Epithelial cell of prostate (primary cell): ENCODE measurements at regions not wholly inside any gene's neighbourhood (a gene's known extent, or its start where the extent isn't known, plus 50 kb on each side); places are given as distances from the start of the nearest gene placed in this dataset.
"Not testable (repeated sequence)": the region's sequence is repeated elsewhere in the genome, so short reads cannot be mapped to it uniquely, and the experiment has no call there.

Experiments
- DNase-seq: peaks from one replicate; pipeline ENCODE4 v3.0.0-alpha.2; 2011; ENCODE audit warnings: low read depth, low spot score
- H3K27ac ChIP-seq: fragments of 450-650 bp; 2 replicates; pipeline ENCODE4 v1.5.1; 2017; ENCODE audit warnings: mild to moderate bottlenecking

DNA sequence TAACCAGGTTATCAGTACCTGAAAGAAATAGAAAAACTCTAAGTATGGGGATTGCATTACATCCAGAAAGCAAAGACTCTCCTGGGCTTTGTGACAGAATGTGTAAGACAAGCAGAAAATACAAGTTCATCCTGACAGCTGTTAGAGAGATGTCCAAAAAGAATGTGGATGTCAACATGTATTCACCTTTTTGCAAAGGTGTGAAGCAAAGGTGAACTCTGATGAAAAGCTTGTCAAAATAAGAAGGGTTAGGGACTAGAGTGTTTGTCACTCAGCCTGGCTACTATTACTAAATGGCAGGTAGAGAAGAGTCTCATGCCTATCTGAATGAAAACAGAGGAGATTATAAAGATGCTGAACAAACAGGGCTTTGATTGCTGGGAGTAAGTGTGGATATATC lies 527.6 kb upstream of the CA10 start:
- no peak for DNase-seq

DNA sequence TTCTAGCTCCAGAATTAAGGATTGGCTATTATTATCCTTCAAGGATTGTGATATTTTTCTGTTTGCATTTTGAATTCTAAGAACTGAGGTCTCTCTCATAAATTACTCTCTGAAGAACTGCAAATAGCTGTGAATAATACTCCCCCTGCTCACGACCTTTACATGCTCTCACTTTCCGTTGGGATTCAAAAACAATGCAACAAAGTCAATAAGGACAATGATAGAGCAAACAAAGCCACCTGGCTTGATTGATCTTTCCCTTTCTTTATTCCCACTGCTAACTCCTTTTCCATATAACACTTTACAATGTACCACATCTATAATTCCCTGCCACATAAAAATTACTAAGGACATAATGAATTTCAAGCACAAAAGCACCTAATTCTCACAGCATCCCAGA lies 523.0 kb upstream of the CA10 start:
- no peak overlapping the region for H3K27ac ChIP-seq
- no peak for DNase-seq

More for the DNA sequence above, 527.6 kb upstream of the CA10 start:
- no peak overlapping the region for H3K27ac ChIP-seq

DNA sequence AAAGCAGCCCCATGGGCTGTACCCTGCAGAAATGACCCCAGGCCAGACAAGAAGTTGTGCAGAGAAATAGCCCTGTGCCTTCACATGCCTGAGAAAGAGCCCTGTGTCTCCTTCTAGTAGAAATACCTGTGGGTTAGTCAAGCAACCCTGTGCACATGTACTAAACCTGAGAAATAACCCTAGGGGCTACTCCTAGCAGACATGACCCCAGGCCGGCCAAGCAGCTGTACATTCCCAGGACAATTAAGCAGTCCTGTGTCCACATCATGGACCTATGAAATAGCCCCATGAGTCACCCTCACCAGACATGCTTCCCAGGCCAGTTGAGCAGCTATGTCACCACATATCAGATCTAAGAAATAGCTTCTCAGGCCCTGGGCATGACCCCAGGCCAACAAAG lies 519.7 kb upstream of the CA10 start:
- no peak overlapping the region for H3K27ac ChIP-seq
- DNase-seq: peak; percentile 8

DNA sequence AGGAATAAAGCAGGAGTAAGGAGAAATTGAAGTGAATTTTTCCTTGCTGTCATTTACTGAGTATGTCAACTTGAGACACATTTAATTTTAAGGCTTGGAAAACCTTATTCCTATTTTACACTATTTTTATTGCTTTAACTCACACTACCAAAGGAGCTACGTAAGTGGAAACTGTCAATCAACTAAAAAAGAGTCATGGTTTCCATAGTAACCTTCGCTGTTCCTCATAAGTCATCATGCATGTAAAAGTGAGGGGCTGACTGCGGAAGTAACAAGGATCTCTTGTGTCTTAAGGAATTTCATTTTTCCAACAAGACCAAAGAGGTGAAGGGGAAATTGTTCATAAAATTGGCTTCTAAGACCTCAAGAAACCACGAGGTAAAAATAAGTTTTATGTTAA lies 516.2 kb upstream of the CA10 start:
- H3K27ac ChIP-seq: no peak overlapping the region
- no peak for DNase-seq

- DNase-seq: no peak
- H3K27ac ChIP-seq: no peak overlapping the region
Measured at GRCh38 chr17:52673791-52674190, 515.3 kb upstream of the CA10 start.

DNA sequence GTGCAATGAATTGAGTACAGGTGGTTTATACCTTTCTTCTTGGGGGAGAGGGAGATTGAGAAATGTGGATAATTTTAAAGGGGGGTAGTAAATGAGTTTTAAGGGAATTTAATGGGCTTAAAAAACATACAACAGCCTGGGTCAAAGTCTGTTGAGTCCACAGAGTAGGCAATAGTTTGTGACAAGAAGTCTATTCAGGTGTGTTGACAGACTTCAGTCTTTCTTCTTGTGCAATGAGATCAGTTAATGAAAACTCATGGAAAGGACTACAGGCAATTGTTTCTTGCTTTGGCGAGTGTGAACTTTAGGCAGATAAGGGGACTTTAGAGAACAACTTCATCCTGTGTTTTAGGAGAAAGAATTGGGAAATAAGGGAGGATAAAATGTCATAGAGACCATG lies 507.8 kb upstream of the CA10 start:
- DNase-seq: no peak
- H3K27ac ChIP-seq: no peak overlapping the region

DNA sequence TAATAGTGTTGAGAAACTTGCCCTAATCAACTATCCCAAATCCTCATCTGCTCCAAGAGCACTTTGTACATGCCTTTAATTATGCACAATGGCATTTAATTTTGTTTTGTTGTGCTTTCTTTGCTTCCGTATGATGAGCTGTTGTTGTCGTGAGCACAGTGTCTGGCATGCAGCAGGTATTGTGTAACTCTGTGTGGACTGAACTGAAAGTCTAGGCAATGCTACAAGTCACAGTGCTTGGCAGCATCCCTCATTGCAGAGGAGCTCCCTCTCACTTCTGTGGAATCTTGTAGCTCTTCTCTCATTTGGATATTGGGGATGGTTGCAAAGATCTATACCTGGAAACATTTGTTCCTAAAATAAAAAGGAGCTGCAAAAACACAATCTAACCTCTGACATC lies 502.2 kb upstream of the CA10 start:
- DNase-seq: no peak
- no peak overlapping the region for H3K27ac ChIP-seq

DNA sequence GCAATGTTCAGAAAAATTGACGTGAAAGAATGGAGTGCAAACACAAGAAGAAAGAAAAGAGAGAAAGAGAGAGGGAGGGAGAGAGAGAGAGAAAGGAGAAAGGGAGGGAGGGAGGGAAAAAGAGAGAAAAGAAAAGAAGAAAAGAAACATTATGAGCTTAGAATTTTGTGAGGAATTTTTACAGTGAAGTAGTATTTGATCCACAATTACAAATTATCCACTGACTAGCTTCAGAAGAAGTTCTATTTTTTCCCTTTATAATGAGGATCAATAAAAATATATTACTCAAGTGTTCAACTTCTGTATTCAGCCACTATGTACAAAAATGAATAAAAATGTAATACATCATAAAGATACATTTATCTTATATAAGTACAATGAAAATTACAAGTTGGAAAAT lies 494.5 kb upstream of the CA10 start:
- no peak for DNase-seq
- no peak overlapping the region for H3K27ac ChIP-seq

- peak; percentile 3 for DNase-seq
- H3K27ac ChIP-seq: no peak overlapping the region
Measured at GRCh38 chr17:52648995-52649394, 490.5 kb upstream of the CA10 start.

- no peak for DNase-seq
- no peak overlapping the region for H3K27ac ChIP-seq
Measured at GRCh38 chr17:52647411-52647810, 488.9 kb upstream of the CA10 start.

GRCh38 chr17:52636443-52636842 lies 477.9 kb upstream of the CA10 start:
- H3K27ac ChIP-seq: no peak overlapping the region
- no peak for DNase-seq

DNA sequence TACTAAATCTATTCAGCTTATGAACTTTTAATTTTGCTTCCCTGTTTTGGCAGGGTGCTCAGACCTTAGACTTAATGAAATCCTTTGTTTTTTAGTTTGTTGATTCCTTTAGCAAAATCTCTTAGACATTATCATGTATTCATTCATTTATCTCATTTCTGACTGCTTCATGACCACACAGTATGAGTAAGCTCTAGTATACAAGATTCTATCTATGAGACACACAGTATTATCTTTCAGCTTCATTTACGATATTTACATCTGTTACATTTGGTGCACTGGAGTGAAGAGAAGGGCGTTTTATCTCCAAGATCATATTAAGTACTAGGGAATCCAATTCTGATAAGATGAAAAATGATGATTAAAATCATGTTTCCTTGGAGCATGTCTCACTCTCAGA lies 448.1 kb upstream of the CA10 start:
- no peak overlapping the region for H3K27ac ChIP-seq
- no peak for DNase-seq

GRCh38 chr17:52606098-52606497 lies 447.6 kb upstream of the CA10 start:
- no peak overlapping the region for H3K27ac ChIP-seq
- DNase-seq: peak; percentile 8

GRCh38 chr17:52604105-52604504 lies 445.6 kb upstream of the CA10 start:
- DNase-seq: no peak

GRCh38 chr17:52597452-52598215 lies 439.1 kb upstream of the CA10 start:
- peak; percentile 8 for DNase-seq
- H3K27ac ChIP-seq: not testable (repeated sequence)

More at GRCh38 chr17:52604105-52604504, 445.6 kb upstream of the CA10 start:
- no peak overlapping the region for H3K27ac ChIP-seq

DNA sequence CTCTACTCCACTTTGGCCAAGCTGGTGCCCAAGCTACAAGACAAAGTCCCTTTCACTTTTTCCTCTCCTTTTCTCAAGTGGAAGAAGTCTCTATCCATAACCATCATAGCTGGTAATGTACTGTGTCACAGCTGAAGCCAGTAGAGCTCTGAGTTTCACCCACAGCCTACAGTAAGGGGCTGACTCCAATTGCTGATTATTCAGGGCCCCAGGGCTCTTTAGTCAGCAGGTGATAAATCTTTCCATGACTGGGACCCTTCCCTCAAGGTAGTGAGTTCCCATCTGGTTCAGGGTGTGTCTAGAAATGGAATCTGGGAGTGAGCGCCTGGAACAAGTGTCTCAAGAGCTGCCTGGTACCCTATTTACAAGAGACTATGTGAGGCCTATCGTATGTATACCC lies 436.0 kb upstream of the CA10 start:
- H3K27ac ChIP-seq: no peak overlapping the region
- no peak for DNase-seq

DNA sequence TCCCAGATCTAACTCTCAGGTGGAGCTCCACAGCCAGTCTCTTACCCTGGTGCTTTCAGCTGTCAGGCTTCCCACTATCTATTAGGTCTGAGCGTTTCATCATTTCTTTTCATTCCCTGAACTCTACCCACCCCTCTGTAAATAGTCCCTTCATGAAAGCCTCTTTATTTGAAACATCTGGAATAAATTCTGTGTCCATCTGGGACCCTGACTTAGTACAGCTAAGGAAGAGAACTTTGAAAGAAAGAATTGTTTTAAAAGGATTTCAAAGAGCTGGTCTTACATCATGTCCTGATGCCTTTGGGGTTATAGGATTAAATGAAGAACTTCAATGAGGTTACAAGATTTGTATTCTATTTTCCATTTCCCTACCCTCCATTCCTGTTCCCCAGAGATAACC lies 388.5 kb upstream of the CA10 start:
- no peak for DNase-seq
- H3K27ac ChIP-seq: no peak overlapping the region

GRCh38 chr17:52546493-52546892 lies 388.0 kb upstream of the CA10 start:
- no peak overlapping the region for H3K27ac ChIP-seq

DNA sequence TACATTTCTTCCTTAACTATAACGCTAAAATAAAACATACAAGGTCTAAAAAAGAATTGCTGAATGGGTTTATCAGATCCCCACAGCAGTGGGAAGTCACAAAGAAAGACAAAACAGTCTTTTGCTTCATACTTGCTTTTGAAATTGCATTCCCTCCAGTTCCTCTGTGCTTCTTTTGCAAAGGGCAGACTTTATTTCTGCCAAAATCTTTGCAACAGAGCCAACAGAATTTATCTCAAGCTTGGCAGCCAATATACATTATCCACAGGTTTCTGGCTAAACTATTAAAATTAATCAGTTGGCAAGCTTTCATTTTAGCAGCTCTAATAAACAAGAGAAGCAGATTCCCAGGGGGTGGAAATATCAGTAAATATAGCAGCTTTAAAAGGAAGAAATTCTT lies 378.9 kb upstream of the CA10 start:
- no peak overlapping the region for H3K27ac ChIP-seq
- DNase-seq: no peak

More at GRCh38 chr17:52546493-52546892, 388.0 kb upstream of the CA10 start:
- DNase-seq: no peak

DNA sequence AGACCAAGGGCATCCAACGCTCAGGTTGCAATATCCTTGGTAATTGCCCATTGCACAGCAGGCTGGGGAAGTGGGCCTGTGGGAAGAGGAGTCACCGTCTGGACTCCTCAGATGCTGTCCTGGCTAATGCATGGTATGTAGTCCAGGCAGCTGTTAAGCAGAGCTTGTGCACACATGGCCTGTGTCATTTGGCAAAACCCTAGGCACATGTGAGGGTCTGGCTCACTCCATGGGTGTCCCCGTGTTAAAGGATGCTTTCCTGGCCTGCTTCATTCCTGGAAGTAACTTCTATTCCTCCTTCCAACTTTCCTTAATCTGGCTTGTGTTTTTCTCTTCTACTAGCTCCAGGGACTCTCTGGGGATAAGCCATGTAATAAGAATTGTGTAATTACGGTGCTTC lies 378.0 kb upstream of the CA10 start:
- no peak overlapping the region for H3K27ac ChIP-seq
- DNase-seq: no peak

GRCh38 chr17:52532373-52532772 lies 373.9 kb upstream of the CA10 start:
- H3K27ac ChIP-seq: no peak overlapping the region
- DNase-seq: no peak

GRCh38 chr17:52524096-52524637 lies 365.7 kb upstream of the CA10 start:
- DNase-seq: no peak

More at GRCh38 chr17:52524096-52524637, 365.7 kb upstream of the CA10 start:
- H3K27ac ChIP-seq: no peak overlapping the region
